Stimulated activated CD4-positive, alpha-beta T cell treated with anti-CD3 and anti-CD28 coated beads, Interleukin-1b, Interleukin-23, amount 100 ng/mL, for 24 hours (primary cell): ENCODE measurements at regions not wholly inside any gene's neighbourhood (a gene's known extent, or its start where the extent isn't known, plus 50 kb on each side); places are given as distances from the start of the nearest gene placed in this dataset.

Source experiments
- DNase-seq, 4 experiments: peaks; one replicate each; pipeline ENCODE4 v3.0.0-alpha.2; 2020; ENCODE audit warnings: low read depth in 4 of 4, low spot score in 1 of 4

DNA sequence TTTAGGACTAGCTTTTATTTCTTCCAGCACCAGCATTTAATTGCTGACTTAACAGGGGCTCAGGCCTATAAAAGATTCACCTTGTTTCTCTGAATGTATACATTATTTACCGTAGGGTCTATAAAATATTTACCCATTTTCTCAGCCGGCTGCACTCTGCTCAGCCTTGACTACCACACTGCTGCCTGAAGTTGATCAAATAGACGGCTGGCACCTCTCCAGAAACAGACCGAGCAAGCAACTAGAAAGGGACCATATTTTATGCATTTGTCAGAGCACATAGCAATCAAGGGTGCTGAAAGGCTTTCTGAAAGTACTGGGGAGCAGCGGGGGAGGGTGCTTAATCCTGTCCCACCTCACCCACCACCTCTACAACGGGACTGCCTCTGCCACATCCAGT is 64.7 kb upstream of the FGGY start:
- DNase-seq, result no peak

DNA sequence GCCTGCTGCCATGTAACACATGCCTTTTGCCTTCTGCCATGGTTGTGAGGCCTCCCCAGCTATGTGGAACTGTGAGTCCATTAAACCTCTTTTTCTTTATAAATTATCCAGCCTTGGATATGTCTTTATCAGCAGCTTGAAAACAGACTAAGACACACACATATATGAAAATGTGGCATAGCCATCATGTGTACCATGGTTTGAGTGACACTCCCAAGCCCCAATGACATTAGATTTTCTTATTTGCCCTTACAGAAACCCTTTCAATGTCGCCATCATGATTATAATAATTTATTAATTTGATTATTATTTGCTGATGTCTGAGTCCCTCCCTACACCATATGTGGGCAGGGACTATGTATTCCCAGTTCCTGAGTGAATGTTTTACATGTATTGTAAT is 63.5 kb upstream of the FGGY start:
- DNase-seq, result no peak

DNA sequence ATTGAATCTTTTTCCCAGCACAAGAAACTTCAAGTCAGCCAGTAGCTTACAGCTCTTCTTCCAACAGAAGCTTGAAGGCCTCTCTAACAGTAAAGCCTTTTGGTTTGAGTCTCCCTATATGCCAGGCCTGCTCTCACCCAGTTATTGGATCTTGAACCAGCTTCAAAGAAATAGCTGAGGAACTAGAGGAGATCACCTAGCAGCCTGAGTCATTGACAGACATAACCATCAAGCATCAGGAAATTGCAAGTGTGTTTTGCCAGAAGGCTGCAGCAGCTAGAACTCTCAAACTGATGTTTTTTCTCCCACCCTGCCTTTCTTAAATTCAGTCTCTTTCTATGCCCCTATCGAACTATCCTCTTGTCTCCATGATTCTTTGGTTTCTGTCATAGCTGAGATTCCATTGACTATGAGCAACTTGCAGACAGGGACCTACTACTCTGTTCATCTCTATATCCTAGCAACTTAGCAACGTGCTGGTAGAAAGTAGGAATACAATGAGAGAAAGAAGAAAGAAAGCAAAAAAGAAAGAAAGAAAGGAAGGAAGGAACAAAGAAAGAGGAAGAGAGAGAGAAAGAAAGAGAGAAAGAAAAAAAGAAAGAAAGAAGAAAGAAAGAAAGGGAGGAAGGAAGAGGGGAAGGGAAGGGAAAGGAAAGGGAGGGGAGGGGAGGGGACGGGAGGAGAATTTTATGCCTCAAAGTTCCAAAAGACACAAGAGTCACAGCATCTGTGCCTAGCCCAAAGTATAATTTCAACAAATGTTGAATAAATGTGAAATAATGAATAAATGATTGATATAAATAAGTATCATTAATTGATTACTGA is 60.0 kb upstream of the FGGY start:
- DNase-seq, result no peak

DNA sequence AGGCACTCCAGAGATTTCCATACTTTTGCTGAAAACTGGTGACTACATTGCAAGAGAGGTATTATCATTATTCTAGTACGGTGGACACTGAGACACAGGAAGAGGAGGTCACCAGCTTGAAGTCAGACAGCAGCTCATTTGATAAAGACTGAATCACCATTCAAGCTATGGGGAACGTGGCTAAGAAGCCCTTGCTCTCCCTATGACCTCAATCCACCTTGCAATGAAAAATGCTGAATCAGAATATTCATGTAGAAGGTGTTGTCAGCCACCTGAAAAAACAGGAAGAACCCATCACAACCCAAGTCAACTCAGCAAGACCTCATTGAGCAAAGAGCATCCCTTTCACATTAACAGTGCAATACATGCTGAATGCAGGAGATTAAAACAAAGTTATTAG is 59.0 kb upstream of the FGGY start:
- no peak for DNase-seq

DNA sequence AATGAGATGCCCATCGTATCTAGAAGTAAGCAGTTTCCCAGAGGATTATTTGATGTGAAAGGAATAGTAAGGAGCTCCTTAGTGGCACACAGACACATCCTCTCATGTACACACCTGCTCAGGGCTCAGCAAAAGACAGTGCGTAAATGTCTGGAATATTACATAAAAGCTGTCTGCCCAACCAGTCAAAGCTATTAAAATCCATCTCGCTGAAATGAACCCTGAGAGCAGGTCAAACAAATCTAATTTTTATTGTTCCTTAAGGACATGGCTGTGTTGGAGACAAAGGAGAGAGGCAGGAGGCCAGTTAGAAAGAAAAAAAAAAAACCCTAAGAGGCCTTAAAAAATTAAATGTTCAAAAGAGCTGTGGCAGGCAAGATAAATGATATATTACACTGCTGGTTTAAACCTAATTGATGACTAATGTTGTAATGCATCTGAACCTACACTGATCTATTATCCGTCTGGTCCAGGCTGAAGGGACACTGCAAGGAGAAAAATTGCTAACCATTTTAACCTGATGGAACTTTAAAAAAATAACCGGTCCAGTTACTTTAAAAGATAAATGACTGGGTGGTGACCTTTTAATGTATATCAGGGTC is 58.5 kb upstream of the FGGY start:
- DNase-seq, result no peak

DNA sequence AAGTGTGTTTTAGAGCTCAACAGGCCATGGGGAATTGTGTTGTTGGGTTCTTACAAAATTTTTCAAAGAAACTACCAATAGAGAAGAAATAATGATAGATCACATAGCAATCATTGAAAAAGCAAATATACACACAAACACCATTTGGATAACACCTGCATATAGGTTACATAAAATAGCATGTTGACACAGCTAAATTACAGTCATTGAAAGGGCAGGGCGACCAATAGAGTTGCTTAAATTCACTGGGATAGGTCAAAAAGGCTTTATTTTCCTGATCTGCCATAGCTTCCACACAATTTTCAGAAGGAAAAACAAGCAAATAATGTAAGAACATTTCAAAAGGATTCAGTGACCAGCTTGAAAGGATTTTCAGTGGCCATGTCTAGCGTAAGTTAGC is 57.9 kb upstream of the FGGY start:
- no peak for DNase-seq

DNA sequence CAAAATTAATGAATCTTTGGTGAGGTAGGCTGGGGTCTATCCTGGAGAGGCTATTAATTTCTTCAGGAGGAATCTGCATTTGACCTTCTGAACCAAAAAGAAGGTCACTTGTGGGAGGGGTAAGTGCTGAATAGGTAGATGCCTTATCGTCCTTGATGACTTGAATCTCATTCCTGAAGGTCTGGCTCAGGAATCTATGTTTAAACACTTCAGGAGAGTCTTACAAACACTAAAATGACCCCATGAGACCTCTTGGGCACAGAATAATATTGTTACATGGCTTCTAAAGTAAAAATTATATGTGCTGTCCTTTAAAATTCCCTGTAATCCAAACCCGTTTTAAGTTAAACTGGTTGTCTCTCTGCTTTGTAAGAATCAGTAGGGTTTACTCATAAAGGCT is 55.0 kb upstream of the FGGY start:
- no peak for DNase-seq

DNA sequence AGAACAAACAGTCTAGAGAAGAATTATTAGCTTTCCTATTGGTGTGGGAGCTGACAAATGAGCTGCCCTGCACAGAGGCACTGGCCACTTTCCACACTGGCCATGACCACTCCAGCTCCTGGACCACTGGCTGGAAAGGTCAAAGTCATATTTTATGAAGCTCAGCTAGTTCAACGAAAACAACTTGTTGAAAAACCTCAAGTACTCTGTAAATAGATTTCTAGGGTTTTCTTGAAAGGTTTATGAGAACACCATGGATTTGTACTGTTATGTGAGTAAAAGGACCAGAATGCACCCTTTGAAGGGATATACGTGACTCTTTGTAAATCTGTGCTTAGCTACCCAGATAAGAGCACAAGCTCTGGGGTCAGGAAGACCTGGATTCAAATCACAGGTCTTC is 54.5 kb upstream of the FGGY start:
- DNase-seq, result no peak

DNA sequence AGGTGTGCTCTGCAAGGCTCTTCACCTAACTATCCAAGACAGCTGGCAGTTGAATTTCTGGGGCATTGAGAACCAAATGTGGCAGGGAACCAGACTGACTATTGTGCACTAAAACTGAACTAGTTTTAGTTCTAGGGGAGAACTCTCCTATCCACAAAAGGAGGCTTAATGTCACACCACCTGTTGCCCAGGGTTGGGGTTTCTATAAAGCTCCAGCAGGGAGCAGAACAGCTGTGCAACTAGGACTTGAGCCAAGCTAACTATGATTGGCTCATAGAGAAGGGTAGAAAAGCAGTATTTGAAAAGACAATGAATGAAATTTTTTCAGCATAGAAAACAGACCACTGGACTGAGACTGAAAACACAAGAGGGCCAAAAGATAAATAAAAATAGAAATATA is 53.3 kb upstream of the FGGY start:
- DNase-seq, result no peak

DNA sequence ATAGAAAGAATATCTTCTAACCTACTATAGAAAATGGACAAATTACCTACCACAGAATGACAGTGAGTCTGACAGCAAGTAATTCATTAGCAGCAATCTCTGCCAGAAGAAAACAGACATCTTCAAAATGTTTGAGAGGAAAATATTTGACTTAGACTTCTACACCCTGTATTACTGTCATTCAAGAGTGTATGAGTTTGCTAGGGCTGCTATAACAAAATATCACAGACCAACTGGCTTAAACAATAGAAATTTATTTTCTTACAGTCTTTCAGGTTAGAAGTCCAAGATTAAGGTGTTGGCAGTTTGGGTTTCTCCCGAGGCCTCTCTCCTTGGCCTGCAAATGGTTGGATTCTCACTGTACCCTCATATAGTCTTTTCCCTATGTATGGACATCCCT is 52.9 kb upstream of the FGGY start:
- no peak for DNase-seq

DNA sequence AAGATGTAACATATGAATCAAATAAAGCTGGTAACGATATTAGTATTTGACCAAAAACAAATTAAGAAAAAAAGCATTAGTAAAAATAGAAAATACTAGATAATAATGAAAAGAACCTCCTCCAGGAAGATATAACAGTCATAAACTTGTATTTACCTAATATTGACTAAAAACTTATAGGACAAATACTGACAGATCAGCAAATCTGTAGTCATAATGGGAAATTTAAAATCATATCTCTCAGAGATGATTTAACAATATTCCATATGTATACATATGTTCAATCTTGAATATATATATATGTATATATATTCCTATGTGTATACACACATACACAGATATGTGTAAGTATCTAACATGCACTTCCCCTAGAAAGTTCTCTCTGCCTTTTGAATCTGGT is 52.0 kb upstream of the FGGY start:
- DNase-seq, result no peak
